Bronchial epithelial cell (primary cell): ENCODE measurements at regions not wholly inside any gene's neighbourhood (a gene's known extent, or its start where the extent isn't known, plus 50 kb on each side); places are given as distances from the start of the nearest gene placed in this dataset.

Source experiments
- DNase-seq: peaks from one replicate; pipeline ENCODE4 v3.0.0-alpha.2; 2010; ENCODE audit warnings: low read depth
- FAIRE-seq: peaks from 2 replicates; lab custom pipeline; 2011; peaks lifted over from hg19 to GRCh38; lab: Jason Lieb, UNC
- H3K27me3 ChIP-seq: 2 replicates; pipeline ENCODE4 v1.5.1; 2011; ENCODE audit warnings: low read length; ENCODE audit not compliant: control insufficient read depth, insufficient read depth
- H3K36me3 ChIP-seq: 2 replicates; pipeline ENCODE4 v1.5.1; 2011; ENCODE audit warnings: low read length; ENCODE audit not compliant: control insufficient read depth, insufficient read depth
- H3K4me3 ChIP-seq: 2 replicates; pipeline ENCODE4 v1.5.1; 2011; ENCODE audit warnings: mild to moderate bottlenecking, low read depth, low read length, control low read depth
- TF ChIP-seq, protein P1 (sequence below): IDR thresholded peaks from 2 replicates; pipeline ENCODE4 v1.5.1; 2011; ENCODE audit warnings: mild to moderate bottlenecking, moderate library complexity, low read length, control low read depth, inconsistent platforms; ENCODE audit not compliant: insufficient read depth, severe bottlenecking

DNA sequence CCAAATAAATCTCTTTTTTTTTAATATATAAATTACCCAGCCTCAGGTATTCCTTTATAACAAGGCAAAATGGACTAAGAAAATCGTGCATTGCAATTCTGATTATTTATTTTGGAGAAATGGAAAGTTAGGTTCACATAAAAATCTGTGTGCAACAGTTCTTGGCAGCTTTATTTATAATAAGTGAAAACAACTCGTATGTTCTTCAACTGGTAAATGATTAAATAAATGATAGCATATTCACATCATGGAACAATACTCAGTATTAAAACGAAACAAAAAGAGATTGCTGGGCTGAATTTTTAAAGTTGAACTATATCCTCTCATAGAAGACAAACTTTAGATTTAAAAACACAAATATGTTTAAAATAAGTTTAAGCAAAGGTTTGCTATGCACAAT is 176.3 kb upstream of the ZNF385D start:
- TF ChIP-seq, protein P1, sequence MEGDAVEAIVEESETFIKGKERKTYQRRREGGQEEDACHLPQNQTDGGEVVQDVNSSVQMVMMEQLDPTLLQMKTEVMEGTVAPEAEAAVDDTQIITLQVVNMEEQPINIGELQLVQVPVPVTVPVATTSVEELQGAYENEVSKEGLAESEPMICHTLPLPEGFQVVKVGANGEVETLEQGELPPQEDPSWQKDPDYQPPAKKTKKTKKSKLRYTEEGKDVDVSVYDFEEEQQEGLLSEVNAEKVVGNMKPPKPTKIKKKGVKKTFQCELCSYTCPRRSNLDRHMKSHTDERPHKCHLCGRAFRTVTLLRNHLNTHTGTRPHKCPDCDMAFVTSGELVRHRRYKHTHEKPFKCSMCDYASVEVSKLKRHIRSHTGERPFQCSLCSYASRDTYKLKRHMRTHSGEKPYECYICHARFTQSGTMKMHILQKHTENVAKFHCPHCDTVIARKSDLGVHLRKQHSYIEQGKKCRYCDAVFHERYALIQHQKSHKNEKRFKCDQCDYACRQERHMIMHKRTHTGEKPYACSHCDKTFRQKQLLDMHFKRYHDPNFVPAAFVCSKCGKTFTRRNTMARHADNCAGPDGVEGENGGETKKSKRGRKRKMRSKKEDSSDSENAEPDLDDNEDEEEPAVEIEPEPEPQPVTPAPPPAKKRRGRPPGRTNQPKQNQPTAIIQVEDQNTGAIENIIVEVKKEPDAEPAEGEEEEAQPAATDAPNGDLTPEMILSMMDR: no peak
- DNase-seq: no peak
- FAIRE-seq: no peak
- no peak overlapping the region for H3K4me3 ChIP-seq
- H3K27me3 ChIP-seq: no peaks in the 10 kb centered on the region
- H3K36me3 ChIP-seq: no peaks in the 10 kb centered on the region

DNA sequence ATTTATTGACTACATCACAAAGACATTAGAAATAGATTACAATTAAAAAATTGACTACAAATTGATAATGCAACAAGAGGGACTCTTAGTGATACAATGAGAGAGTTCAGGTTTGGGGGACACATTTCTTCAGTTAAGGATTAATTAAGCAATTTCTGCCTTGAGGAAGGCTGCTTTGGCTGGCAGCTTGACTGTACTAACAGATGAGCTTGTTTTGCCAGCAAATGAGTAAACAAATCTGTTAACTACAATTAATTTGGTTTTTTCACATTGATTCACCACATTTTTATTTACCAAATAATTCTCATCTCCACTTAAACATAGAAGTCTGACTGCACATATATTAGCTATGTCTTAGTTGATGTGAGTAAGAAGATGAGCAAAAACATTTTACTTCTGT is 183.6 kb upstream of the ZNF385D start:
- H3K27me3 ChIP-seq: no peaks in the 10 kb centered on the region
- TF ChIP-seq, protein P1: no peak
- DNase-seq: no peak
- no peak for FAIRE-seq
- no peak overlapping the region for H3K4me3 ChIP-seq
- no peaks in the 10 kb centered on the region for H3K36me3 ChIP-seq

- Histone ChIP-seq H3K4me3 (no peak overlapping the region), H3K27me3 (no peaks in the 10 kb centered on the region), H3K36me3 (no peaks in the 10 kb centered on the region)
- FAIRE-seq (no peak), DNase-seq (no peak)
- TF ChIP-seq, protein P1: no peak
These were observed 185.2 kb upstream of the ZNF385D start for GRCh38 chr3:21936207-21936606.

DNA sequence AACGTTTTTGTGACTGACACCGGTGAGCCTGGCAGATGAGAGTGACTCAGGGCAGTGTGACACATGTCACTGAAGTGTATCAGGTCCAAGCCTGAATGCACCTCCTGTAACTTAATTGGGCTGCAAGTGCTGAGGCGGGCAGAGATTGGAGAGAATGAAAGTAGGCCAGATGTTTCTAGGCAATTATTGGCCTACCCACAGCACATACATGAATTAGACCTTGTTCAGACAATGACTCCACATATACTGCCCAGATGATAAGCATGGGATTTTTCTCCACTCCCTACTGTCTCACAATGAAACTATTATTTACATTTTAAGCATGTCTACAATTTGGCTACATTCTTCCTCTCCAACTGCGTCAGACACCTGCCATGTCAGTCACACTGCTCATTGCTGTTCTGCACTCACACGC is 187.3 kb upstream of the ZNF385D start:
- no peaks in the 10 kb centered on the region for H3K27me3 ChIP-seq
- H3K36me3 ChIP-seq: no peaks in the 10 kb centered on the region
- TF ChIP-seq, protein P1: no peak
- FAIRE-seq: no peak
- H3K4me3 ChIP-seq: no peak overlapping the region
- DNase-seq: no peak

GRCh38 chr3:21942328-21942727 is 191.3 kb upstream of the ZNF385D start:
- TF ChIP-seq, protein P1: no peak
- FAIRE-seq (no peak), DNase-seq (peak; percentile 38)
- no peak overlapping the region for H3K4me3 ChIP-seq
- H3K27me3 ChIP-seq: no peaks in the 10 kb centered on the region
- no peaks in the 10 kb centered on the region for H3K36me3 ChIP-seq

DNA sequence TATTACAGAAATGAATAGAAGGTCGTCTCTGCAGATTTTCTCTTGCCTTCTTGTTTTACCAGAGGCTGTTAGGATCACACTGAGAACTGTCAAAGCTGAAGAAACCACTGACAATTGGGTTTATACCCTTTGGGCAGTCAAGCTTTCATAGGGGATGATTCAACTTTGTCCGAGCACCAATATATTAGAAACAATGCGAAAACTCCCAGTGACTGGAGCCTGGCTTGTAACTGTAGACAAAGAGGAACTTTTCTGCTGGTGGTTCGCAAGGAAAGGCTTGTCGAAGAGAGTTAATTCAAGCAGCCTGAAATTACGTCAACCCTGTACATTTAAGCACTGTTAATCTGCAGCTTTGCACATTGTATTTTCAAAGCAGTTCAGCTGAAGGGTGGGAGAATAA is 193.2 kb upstream of the ZNF385D start:
- TF ChIP-seq, protein P1: no peak
- Histone ChIP-seq H3K27me3 (no peaks in the 10 kb centered on the region), H3K36me3 (no peaks in the 10 kb centered on the region), H3K4me3 (no peak overlapping the region)
- FAIRE-seq (no peak), DNase-seq (no peak)
